NB4 (cell line): ENCODE measurements at regions not wholly inside any gene's neighbourhood (a gene's known extent, or its start where the extent isn't known, plus 50 kb on each side); places are given as distances from the start of the nearest gene placed in this dataset.
"Not testable (repeated sequence)": the region's sequence is repeated elsewhere in the genome, so short reads cannot be mapped to it uniquely, and the experiment has no call there.

Experiments used
- DNase-seq: peaks from one replicate; pipeline ENCODE4 v3.0.0; 2010; ENCODE audit warnings: low read depth
- H3K4me3 ChIP-seq: one replicate; pipeline ENCODE4 v1.5.1; 2011; ENCODE audit warnings: mild to moderate bottlenecking, low read depth, low read length, moderate library complexity
- MYC ChIP-seq: IDR thresholded peaks from 2 replicates; pipeline ENCODE4 v1.6.1; 2011; ENCODE audit warnings: low read depth, low read length
- POLR2A ChIP-seq: IDR thresholded peaks from 2 replicates; pipeline ENCODE4 v1.6.1; 2011; ENCODE audit warnings: mild to moderate bottlenecking; ENCODE audit not compliant: insufficient read length; ENCODE audit errors: extremely low read depth
- TF ChIP-seq, protein P1 (sequence below): IDR thresholded peaks from 2 replicates; pipeline ENCODE4 v1.6.1; 2011; ENCODE audit warnings: low read depth, low read length
- TF ChIP-seq, protein P2 (sequence below): IDR thresholded peaks from one replicate; pipeline ENCODE4 v1.5.1; 2012; ENCODE audit warnings: low read depth, low read length

DNA sequence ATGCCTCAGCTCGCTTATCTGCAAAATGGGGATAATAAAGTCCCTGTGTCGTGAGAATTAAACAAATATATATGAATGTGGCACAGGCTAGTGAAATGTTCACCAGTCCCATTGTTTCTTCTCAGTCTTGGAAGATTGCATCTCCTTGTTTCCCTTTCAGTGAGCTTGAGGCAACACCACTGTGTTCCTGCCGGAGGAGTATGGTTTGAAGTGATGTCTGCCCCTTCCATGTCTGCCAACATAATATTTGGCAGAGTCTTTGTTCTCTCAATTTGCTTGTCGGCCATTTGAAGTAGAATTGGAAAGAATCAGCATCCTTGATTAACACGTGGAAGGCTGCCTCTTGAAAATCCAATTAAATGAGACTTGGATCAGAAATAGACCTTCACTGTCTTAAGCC is 1088.5 kb upstream of the INTU start:
- no peak overlapping the region for H3K4me3 ChIP-seq
- TF ChIP-seq MYC (no peak), POLR2A (no peak)
- TF ChIP-seq, protein P1, sequence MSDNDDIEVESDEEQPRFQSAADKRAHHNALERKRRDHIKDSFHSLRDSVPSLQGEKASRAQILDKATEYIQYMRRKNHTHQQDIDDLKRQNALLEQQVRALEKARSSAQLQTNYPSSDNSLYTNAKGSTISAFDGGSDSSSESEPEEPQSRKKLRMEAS, result no peak
- TF ChIP-seq, protein P2, sequence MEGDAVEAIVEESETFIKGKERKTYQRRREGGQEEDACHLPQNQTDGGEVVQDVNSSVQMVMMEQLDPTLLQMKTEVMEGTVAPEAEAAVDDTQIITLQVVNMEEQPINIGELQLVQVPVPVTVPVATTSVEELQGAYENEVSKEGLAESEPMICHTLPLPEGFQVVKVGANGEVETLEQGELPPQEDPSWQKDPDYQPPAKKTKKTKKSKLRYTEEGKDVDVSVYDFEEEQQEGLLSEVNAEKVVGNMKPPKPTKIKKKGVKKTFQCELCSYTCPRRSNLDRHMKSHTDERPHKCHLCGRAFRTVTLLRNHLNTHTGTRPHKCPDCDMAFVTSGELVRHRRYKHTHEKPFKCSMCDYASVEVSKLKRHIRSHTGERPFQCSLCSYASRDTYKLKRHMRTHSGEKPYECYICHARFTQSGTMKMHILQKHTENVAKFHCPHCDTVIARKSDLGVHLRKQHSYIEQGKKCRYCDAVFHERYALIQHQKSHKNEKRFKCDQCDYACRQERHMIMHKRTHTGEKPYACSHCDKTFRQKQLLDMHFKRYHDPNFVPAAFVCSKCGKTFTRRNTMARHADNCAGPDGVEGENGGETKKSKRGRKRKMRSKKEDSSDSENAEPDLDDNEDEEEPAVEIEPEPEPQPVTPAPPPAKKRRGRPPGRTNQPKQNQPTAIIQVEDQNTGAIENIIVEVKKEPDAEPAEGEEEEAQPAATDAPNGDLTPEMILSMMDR, result no peak
- no peak for DNase-seq

DNA sequence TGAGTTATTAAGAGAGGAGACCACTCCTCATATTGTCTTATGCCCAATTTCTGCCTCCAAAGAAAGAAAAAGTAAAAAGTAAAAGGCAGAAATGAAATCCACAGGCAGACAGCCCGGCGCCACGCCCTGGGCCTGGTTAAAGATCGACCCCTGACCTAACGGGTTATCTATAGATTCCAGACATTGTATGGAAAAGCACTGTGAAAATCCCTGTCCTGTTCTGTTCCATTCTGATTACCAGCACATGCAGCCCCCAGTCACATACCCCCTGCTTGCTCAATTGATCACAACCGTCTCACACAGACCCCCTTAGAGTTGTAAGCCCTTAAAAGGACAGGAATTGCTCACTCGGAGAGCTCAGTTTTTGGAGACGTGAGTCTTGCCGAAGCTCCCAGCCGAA is 1086.6 kb upstream of the INTU start:
- not testable (repeated sequence) for H3K4me3 ChIP-seq, DNase-seq

DNA sequence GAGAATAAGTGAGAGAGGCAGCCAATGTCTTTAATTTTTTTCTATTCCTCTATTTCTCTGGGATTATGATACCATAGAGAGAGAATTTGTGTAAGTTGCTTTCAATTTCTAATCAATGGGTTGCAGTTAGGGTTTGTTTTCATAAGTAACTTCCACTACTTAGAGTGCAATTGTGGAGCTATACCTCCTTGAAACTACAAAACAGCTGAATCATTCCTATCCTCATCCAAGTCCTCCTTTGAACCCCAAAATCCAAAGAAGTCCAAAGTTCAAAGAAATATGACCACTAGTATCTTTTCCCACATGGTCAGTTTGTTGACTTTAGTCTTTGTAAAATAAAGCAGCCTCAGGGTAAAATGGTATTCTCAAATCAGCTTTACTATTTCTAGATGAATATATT is 1085.4 kb upstream of the INTU start:
- DNase-seq, result no peak
- TF ChIP-seq, protein P1, result no peak
- TF ChIP-seq MYC (no peak), POLR2A (no peak)
- TF ChIP-seq, protein P2, result no peak
- no peak overlapping the region for H3K4me3 ChIP-seq

DNA sequence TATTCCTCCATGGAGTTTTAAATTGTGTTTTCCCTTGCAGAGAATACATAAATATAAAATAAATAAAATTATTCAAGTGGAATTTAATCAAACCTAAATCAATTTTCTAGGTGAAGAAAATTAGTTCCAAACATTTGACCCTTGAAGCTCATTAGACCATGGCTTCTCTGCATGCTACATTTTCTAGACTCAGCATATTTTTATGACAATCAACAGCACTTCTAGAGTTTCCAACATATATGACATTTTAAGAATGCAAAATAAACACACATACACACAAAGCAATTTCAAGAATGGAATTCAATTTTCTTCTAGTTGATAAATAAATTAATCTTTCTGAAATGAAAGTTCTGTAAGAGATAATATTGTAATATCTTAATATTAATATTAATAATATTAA is 1083.9 kb upstream of the INTU start:
- DNase-seq, result no peak
- TF ChIP-seq MYC, result no peak
- TF ChIP-seq, protein P1, result no peak
- H3K4me3 ChIP-seq, result no peak overlapping the region

DNA sequence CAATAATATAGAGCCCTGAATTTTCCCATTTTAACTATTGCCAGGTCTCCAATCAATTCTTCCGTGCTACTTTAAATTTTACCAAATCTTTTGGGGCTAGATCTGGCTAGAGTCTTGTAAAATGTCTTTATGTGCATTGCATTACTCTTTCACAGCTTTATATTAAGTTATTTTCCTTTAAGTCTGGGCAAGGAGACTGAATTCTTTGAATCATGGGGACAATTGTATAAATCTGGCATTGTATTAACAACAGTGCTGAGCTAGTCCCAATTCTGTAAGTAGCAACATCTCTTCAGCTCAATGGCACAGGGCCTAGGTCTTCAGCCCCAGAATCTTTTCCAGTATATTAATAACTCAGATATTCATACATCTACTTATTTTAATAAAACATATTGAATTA is 1080.4 kb upstream of the INTU start:
- TF ChIP-seq, protein P2, result no peak
- TF ChIP-seq, protein P1, result no peak
- no peak for TF ChIP-seq POLR2A
- TF ChIP-seq MYC, result no peak

DNA sequence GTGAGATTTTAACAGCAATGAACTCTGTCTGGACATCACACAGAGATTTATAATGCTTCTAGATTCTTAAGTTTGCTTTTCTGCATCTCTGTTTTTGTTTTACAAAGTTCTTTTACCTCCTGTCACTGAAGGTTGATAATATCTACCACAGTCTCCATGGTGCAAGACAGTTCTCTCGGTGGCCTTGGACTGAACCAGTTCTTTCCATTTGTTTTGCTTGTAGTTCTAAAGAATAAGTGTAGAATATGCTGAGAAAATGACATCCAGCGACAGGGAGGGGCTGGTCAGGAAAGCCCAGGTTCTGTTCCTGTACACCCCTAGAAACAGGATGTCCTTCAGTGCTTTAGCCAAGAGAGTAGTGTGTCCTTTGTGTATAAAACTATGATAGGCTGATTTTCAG is 1079.5 kb upstream of the INTU start:
- no peak for TF ChIP-seq MYC
- TF ChIP-seq, protein P2, result no peak
- TF ChIP-seq, protein P1, result no peak
- no peak for TF ChIP-seq POLR2A
- no peak overlapping the region for H3K4me3 ChIP-seq
- no peak for DNase-seq

More for the DNA sequence above, 1080.4 kb upstream of the INTU start:
- no peak for DNase-seq
- H3K4me3 ChIP-seq, result no peak overlapping the region

DNA sequence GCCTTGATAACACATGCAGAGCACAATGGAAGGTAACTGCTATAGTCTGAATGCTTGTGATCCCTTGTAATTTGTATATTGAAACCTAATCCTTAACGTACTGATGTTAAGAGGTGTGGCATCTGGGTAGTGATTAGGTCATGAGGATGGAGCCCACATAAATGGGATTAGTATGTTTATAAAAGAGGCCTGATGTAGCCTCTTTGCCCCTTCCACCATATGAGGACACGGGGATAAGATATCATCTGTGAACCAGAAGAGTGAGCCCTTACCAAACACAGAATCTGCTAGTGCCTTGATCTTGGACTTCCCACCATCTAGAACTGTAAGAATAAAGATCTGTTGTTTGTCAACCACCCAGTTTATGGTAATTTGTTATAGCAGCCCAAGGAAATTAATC is 1074.2 kb upstream of the INTU start:
- no peak for DNase-seq
- no peak for TF ChIP-seq MYC
- TF ChIP-seq, protein P2, result no peak
- TF ChIP-seq, protein P1, result no peak
- no peak for TF ChIP-seq POLR2A

More for the DNA sequence above, 1074.2 kb upstream of the INTU start:
- H3K4me3 ChIP-seq, result no peak overlapping the region
